ENCODE measurements at regions not wholly inside any gene's neighbourhood (a gene's known extent, or its start where the extent isn't known, plus 50 kb on each side); places are given as distances from the start of the nearest gene placed in this dataset.
"Not testable (repeated sequence)": the region's sequence is repeated elsewhere in the genome, so short reads cannot be mapped to it uniquely, and the experiment has no call there.

DNA sequence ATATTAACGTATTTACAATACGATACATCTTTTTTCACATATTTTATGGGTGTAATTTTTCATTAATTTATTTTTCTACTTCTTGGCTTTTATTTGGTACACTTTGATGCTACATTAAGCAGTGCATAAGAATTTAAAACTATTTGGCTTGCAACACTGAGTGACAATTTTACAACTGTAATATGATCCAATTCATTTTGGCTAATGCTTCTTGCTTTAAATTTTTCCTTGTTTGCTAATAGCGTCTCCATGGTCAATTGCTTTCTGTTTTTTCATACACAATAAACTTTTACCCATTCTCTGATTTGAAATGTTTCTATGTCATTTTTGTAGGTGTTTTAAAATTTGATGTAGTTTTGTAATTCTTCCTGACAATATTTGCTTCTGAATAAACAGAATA is 773.2 kb downstream of the FAM181B start:
- FAIRE-seq (no peak), DNase-seq (ENCODE audit: insufficient read length) (no peak)
- TF ChIP-seq POLR2AphosphoS5 (IDR thresholded peaks at IDR 0.05; ENCODE audit: low read depth, low read length) (no peak), TAF1 (IDR thresholded peaks at IDR 0.05; ENCODE audit: borderline replicate concordance, low read depth, low read length) (no peak), POLR2A (IDR thresholded peaks at IDR 0.05; ENCODE audit: low read depth, low read length) (no peak)

DNA sequence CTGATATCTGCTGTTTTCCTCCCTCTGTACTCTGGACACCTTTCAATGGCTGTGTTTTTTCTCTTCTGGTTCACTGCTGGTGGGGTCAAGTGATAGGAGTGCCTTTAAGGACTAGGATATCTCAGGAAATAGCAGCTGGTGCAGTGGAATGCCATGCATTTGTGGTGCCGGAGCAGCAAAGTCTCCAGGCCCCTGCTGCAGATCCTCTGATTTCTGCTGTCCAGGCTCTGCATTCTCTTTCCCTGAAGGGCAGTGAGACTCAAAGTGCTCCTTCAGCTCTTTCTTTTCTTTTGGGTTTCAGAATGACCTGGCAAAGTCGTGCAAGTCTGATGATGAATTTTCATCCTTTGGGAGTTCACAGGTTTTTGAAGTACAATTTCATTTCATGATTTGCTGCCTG is 774.3 kb downstream of the FAM181B start:
- FAIRE-seq, result no peak
- DNase-seq (ENCODE audit: insufficient read length), result no peak
- no peak for TF ChIP-seq POLR2A (IDR thresholded peaks at IDR 0.05; ENCODE audit: low read depth, low read length)
- TF ChIP-seq TAF1 (IDR thresholded peaks at IDR 0.05; ENCODE audit: borderline replicate concordance, low read depth, low read length), result no peak
- TF ChIP-seq POLR2AphosphoS5 (IDR thresholded peaks at IDR 0.05; ENCODE audit: low read depth, low read length), result no peak

DNA sequence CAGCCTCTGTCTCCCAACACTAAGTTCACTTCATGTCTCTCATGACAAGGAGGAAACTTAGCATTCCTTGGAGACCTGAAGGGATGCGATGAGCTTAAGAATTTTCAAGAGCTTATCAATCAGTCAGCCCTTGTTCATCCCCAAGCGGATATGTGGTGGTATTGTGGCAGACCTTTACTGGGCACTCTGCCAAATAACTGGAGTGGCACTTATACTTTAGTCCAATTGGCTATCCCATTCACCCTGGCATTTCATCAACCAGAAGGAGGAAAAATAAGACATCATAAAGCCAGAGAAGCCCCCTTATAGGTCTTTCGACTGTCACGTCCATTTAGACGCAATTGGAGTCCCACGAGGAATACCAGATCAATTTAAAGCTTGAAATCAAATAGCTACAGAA is 779.4 kb downstream of the FAM181B start:
- not testable (repeated sequence) for DNase-seq (ENCODE audit: insufficient read length)

DNA sequence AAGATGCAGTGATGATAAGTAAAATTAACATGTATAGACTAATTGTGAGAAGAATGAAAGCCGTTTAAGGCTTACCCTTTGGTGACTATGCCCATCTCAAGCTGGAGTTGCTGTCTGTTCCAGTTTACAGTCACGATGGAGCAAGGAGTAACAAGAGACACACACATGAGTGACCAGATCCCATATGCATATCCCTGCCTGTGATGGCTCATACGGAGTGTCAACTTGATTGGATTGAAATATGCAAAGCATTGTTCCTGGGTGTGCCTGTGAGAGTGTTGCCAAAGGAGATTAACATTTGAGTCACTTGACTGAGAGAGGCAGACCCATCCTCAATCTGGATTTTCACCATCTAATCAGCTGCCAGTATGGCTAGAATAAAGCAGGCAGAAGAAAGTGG is 786.8 kb downstream of the FAM181B start:
- DNase-seq (ENCODE audit: insufficient read length) (no peak), FAIRE-seq (no peak)
- TF ChIP-seq TAF1 (IDR thresholded peaks at IDR 0.05; ENCODE audit: borderline replicate concordance, low read depth, low read length) (no peak), POLR2A (IDR thresholded peaks at IDR 0.05; ENCODE audit: low read depth, low read length) (no peak), POLR2AphosphoS5 (IDR thresholded peaks at IDR 0.05; ENCODE audit: low read depth, low read length) (no peak)

More for the DNA sequence above, 779.4 kb downstream of the FAM181B start:
- FAIRE-seq, result not testable (repeated sequence)

DNA sequence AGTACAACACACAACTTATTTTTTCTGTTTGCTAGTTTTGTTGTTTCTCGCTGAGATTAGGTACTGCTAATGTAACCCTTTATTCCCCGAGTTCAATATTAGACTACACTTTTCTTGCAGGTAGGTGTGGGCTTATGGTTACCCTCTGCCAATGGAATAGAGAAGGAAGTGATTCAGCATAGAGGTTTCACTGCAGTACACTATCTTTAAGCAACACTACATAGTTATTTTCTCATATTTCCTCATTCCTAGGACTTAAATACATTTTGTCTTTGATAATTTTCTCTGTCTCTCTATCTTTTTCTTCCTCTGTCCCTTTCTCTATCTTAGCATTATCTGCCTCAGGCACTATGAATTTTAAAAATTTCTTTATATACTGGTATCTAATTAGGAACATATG is 791.0 kb downstream of the FAM181B start:
- FAIRE-seq (no peak), DNase-seq (ENCODE audit: insufficient read length) (no peak)
- no peak for TF ChIP-seq TAF1 (IDR thresholded peaks at IDR 0.05; ENCODE audit: borderline replicate concordance, low read depth, low read length)

DNA sequence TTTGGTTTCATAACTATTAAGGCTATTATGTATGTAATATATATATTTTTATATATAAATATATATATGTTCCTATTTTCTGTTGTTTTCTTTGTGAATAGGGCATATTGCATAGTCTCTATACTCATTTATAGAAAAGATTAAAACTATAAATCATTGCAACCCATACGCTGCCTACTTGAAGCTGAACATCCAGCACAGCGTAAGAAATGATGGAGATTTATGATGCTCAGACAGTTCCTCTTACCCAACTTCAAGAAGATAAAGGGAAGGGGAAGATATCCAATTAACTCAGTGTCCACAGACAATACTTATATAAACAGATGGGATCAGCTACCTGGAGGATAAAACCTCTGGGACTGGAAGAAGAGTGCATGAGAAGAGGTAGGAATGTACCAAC is 791.7 kb downstream of the FAM181B start:
- no peak for FAIRE-seq

DNA sequence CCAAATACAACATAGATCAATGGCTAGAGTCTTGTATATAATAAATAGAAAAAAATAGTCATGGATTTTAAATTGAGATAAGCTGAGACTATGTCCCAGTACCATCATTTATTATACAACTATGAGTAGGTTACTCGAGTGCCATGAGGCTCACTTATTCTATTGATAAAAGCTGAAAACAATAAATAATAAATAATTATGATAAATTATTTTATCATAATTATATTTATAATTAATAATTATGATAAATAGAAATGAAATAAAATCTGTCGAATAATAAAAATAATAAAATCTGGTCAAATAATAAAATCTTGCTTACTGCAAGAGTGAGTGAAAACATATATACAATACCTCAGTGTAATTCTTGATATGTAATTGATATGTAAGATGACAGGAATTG is 801.4 kb downstream of the FAM181B start:
- FAIRE-seq, result no peak
- no peak for TF ChIP-seq POLR2A (IDR thresholded peaks at IDR 0.05; ENCODE audit: low read depth, low read length)
- no peak for TF ChIP-seq POLR2AphosphoS5 (IDR thresholded peaks at IDR 0.05; ENCODE audit: low read depth, low read length)
- TF ChIP-seq TAF1 (IDR thresholded peaks at IDR 0.05; ENCODE audit: borderline replicate concordance, low read depth, low read length), result no peak
- DNase-seq (ENCODE audit: insufficient read length), result no peak

More for the DNA sequence above, 791.7 kb downstream of the FAM181B start:
- DNase-seq (ENCODE audit: insufficient read length), result no peak
- TF ChIP-seq POLR2AphosphoS5 (IDR thresholded peaks at IDR 0.05; ENCODE audit: low read depth, low read length) (no peak), POLR2A (IDR thresholded peaks at IDR 0.05; ENCODE audit: low read depth, low read length) (no peak), TAF1 (IDR thresholded peaks at IDR 0.05; ENCODE audit: borderline replicate concordance, low read depth, low read length) (no peak)

DNA sequence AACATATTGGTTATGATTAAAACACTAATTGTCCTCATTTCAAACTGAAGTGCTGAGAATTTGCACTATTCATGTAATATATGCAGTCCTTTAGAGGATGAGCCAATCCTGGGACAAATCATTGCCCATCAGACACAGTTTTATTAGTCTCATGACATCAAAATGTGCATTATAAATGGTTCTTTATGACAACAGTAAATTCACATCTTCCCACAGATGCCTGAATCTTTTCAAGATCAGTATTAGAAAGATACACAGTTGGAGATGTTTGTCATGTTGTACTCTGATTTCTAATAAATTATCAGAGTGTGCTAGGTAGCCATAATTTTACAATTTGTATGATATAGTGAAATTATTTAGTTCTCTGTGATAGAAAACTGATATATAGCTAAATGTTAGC is 813.5 kb downstream of the FAM181B start:
- FAIRE-seq (no peak), DNase-seq (ENCODE audit: insufficient read length) (no peak)
- TF ChIP-seq POLR2AphosphoS5 (IDR thresholded peaks at IDR 0.05; ENCODE audit: low read depth, low read length), result no peak
- TF ChIP-seq POLR2A (IDR thresholded peaks at IDR 0.05; ENCODE audit: low read depth, low read length), result no peak
- no peak for TF ChIP-seq TAF1 (IDR thresholded peaks at IDR 0.05; ENCODE audit: borderline replicate concordance, low read depth, low read length)

DNA sequence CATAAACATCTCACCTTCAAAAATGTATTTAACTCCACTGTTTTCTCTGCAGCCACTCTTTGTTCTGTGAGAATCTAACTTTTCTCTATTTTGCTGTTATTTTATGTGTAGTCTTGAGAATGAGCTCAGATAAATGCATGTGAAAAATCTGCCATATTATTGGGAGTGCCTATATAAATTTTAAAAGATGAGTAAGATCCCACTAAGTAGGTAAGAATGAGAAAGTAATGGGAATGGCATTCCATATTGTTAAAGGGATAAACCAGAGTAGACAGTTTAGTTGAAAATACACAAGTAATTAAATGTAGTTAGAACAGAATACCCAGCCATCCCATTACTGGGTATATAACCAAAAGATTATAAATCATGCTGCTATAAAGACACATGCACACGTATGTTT is 817.2 kb downstream of the FAM181B start:
- TF ChIP-seq POLR2AphosphoS5 (IDR thresholded peaks at IDR 0.05; ENCODE audit: low read depth, low read length) (no peak), TAF1 (IDR thresholded peaks at IDR 0.05; ENCODE audit: borderline replicate concordance, low read depth, low read length) (no peak), POLR2A (IDR thresholded peaks at IDR 0.05; ENCODE audit: low read depth, low read length) (no peak)
- no peak for DNase-seq (ENCODE audit: insufficient read length)
- no peak for FAIRE-seq

DNA sequence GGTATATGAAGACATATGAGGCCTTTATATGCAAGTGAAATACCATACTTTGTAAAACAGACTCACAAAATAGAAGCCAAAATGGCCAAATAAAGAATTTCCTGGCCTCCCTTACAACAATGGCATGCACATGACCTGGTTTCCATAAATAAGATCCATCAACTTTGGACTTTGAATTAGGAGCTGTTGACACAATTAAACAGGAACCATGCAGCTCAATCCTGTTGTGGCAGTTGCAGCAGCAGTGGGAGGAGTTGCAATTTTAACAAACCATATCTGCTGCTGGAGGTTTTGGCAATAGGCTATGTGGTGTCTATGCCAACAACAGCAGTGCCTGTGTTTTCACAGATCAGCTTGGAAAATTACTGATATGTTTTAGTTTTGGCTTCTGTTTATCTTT is 818.6 kb downstream of the FAM181B start:
- TF ChIP-seq POLR2AphosphoS5 (IDR thresholded peaks at IDR 0.05; ENCODE audit: low read depth, low read length) (no peak), POLR2A (IDR thresholded peaks at IDR 0.05; ENCODE audit: low read depth, low read length) (no peak), TAF1 (IDR thresholded peaks at IDR 0.05; ENCODE audit: borderline replicate concordance, low read depth, low read length) (no peak)
- DNase-seq (ENCODE audit: insufficient read length) (no peak), FAIRE-seq (no peak)

DNA sequence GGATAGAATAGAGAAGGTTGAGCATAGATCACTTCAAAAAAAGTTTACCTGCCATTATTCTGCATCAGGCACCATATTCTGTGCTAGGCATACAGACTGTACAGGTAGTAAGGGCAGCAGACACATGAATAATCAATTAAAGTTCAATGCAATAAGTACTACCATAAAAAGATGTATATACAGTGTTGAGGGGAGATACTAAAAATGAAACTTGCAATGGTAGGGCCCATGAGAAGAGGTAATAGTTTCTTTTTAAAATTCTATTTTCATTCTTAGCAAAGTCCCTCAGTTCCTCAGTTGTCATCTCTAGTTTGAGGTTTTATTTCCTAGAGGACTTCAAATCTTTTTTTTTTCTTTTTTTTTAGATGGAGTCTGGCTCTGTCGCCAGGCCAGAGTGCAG is 819.9 kb downstream of the FAM181B start:
- DNase-seq (ENCODE audit: insufficient read length) (no peak), FAIRE-seq (no peak)
- TF ChIP-seq POLR2A (IDR thresholded peaks at IDR 0.05; ENCODE audit: low read depth, low read length), result no peak
- no peak for TF ChIP-seq TAF1 (IDR thresholded peaks at IDR 0.05; ENCODE audit: borderline replicate concordance, low read depth, low read length)
- TF ChIP-seq POLR2AphosphoS5 (IDR thresholded peaks at IDR 0.05; ENCODE audit: low read depth, low read length), result no peak

DNA sequence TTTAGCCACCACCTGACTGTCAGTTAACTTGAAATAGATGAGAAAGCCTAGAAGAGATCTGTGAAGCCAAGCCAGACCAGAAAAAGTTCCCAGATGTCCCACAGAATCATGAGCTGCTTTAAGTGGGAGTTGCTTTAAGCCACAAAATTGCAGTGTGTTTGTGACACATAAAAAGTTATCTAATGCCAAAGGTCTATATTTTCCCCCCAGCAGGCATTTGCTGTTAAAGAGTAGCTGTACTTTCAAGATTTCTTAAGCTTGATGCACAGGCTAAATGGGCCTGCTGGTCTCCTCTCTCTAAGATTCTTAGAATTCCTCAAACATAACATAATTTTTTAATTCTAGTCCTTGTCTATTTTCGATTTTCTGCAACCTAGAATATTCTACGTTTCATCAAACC is 825.7 kb downstream of the FAM181B start:
- TF ChIP-seq TAF1 (IDR thresholded peaks at IDR 0.05; ENCODE audit: borderline replicate concordance, low read depth, low read length) (no peak), POLR2A (IDR thresholded peaks at IDR 0.05; ENCODE audit: low read depth, low read length) (no peak), POLR2AphosphoS5 (IDR thresholded peaks at IDR 0.05; ENCODE audit: low read depth, low read length) (no peak)
- DNase-seq (ENCODE audit: insufficient read length) (no peak), FAIRE-seq (no peak)

DNA sequence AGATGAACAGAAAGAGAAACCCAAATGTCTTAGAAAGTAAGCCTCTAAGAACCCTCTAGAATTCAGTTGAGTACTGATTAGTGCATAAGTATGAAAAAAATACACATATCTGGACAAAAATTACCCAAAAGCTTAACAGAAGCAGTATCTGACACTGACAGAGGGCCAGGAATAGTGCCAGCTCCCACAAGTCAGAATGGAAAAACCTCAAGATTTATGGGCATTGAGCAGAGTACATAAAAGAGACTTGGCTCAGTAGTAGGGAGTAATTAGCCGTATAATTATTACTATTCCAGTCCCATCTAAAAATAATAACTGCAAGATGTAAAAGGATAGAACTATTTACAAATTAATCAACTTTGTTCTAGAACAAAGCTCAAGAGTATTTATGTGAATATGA is 834.5 kb downstream of the FAM181B start:
- DNase-seq (ENCODE audit: insufficient read length) (no peak), FAIRE-seq (no peak)
- TF ChIP-seq POLR2AphosphoS5 (IDR thresholded peaks at IDR 0.05; ENCODE audit: low read depth, low read length), result no peak
- TF ChIP-seq POLR2A (IDR thresholded peaks at IDR 0.05; ENCODE audit: low read depth, low read length), result no peak
- TF ChIP-seq TAF1 (IDR thresholded peaks at IDR 0.05; ENCODE audit: borderline replicate concordance, low read depth, low read length), result no peak

Measured in GM12892 (cell line).